ENCODE measurements at regions not wholly inside any gene's neighbourhood (a gene's known extent, or its start where the extent isn't known, plus 50 kb on each side); places are given as distances from the start of the nearest gene placed in this dataset.

- DNase-seq (ENCODE audit: low spot score) = no peak
- 84% methylated on average over 3 of the region's 3 CpGs for WGBS
These were observed 141.5 kb downstream of the OR2B2 start for GRCh38 chr6:27770724-27771123.

GRCh38 chr6:27768556-27768955 is 143.6 kb downstream of the OR2B2 start:
- Histone ChIP-seq H3K27me3 (ENCODE audit: control insufficient read depth in 4 of 4, insufficient read depth in 4 of 4, low read length in 3 of 4) (peaks cover 0 to 3% (median 0%) of the 10 kb centered on the region in 4 donors), H3K4me3 (ENCODE audit: low read depth in 1 of 3, low read length in 3 of 3) (no peak overlapping the region), H3K9ac (ENCODE audit: low read depth in 1 of 2, low read length in 2 of 2) (no peak overlapping the region), H3K9me3 (ENCODE audit: control insufficient read depth in 4 of 4, low read length in 3 of 4) (no peaks in the 10 kb centered on the region), H3K27ac (ENCODE audit: low read depth in 1 of 2, low read length in 2 of 2) (no peak overlapping the region), H3K36me3 (ENCODE audit: control insufficient read depth in 4 of 4, insufficient read depth in 3 of 4, low read depth in 1 of 4, low read length in 3 of 4) (no peaks in the 10 kb centered on the region), H3K4me1 (ENCODE audit: control insufficient read depth in 4 of 4, insufficient read depth in 4 of 4, low read length in 3 of 4) (peaks cover 0 to 7% (median 3%) of the 10 kb centered on the region in 4 donors)
- WGBS = 93% methylated on average over 1 of the region's 1 CpG
- no peak for DNase-seq (ENCODE audit: low spot score)
- no peak for TF ChIP-seq HNF4A (conservative IDR thresholded peaks at IDR 0.05)
- no peak for TF ChIP-seq ZBTB33 (IDR thresholded peaks at IDR 0.05)
- no peak for TF ChIP-seq EGR1 (IDR thresholded peaks at IDR 0.05; ENCODE audit: low read depth in 2 of 2)
- no peak for TF ChIP-seq TAF1 (conservative IDR thresholded peaks at IDR 0.05)
- no peak for TF ChIP-seq YY1 (IDR thresholded peaks at IDR 0.05)
- no peak for TF ChIP-seq NR2F2 (IDR thresholded peaks at IDR 0.05)
- TF ChIP-seq RAD21 (IDR thresholded peaks at IDR 0.05) = no peak
- TF ChIP-seq CTCF (IDR thresholded peaks at IDR 0.05; ENCODE audit: low read depth, low read length, missing input control) = no peak

More at GRCh38 chr6:27770724-27771123, 141.5 kb downstream of the OR2B2 start:
- TF ChIP-seq REST (IDR thresholded peaks at IDR 0.05) (no peak), HNF4G (IDR thresholded peaks at IDR 0.05) (no peak), JUND (IDR thresholded peaks at IDR 0.05) (no peak), ZBTB33 (IDR thresholded peaks at IDR 0.05) (no peak), RAD21 (IDR thresholded peaks at IDR 0.05) (no peak), SP1 (IDR thresholded peaks at IDR 0.05) (no peak), RXRA (IDR thresholded peaks at IDR 0.05) (no peak), FOXA2 (IDR thresholded peaks at IDR 0.05) (no peak), NR2F2 (IDR thresholded peaks at IDR 0.05) (no peak), ATF3 (IDR thresholded peaks at IDR 0.05) (no peak), HNF4A (conservative IDR thresholded peaks at IDR 0.05) (no peak), MAX (IDR thresholded peaks at IDR 0.05) (no peak), TAF1 (conservative IDR thresholded peaks at IDR 0.05) (no peak), EGR1 (IDR thresholded peaks at IDR 0.05; ENCODE audit: low read depth in 2 of 2) (no peak), FOXA1 (IDR thresholded peaks at IDR 0.05) (no peak), GABPA (IDR thresholded peaks at IDR 0.05 in 1 of 2, conservative IDR thresholded peaks at IDR 0.05 in 1 of 2) (no peak)
- no peak overlapping the region for H3K27ac ChIP-seq (ENCODE audit: low read depth in 1 of 2, low read length in 2 of 2)
- H3K9me3 ChIP-seq (ENCODE audit: control insufficient read depth in 4 of 4, low read length in 3 of 4) = no peaks in the 10 kb centered on the region
- no peak overlapping the region for H3K4me3 ChIP-seq (ENCODE audit: low read depth in 1 of 3, low read length in 3 of 3)
- H3K9ac ChIP-seq (ENCODE audit: low read depth in 1 of 2, low read length in 2 of 2) = no peak overlapping the region
- peaks cover 0 to 7% (median 3%) of the 10 kb centered on the region in 4 donors for H3K4me1 ChIP-seq (ENCODE audit: control insufficient read depth in 4 of 4, insufficient read depth in 4 of 4, low read length in 3 of 4)
- H3K36me3 ChIP-seq (ENCODE audit: control insufficient read depth in 4 of 4, insufficient read depth in 3 of 4, low read depth in 1 of 4, low read length in 3 of 4) = no peaks in the 10 kb centered on the region
- H3K27me3 ChIP-seq (ENCODE audit: control insufficient read depth in 4 of 4, insufficient read depth in 4 of 4, low read length in 3 of 4) = peaks cover 0 to 3% (median 0%) of the 10 kb centered on the region in 4 donors
